DMS114 treated with DMSO at 0.1 percent for 48 hours (cell line): ENCODE measurements at regions not wholly inside any gene's neighbourhood (a gene's known extent, or its start where the extent isn't known, plus 50 kb on each side); places are given as distances from the start of the nearest gene placed in this dataset.
"Not testable (repeated sequence)": the region's sequence is repeated elsewhere in the genome, so short reads cannot be mapped to it uniquely, and the experiment has no call there.

Experiments used
- DNase-seq: peaks from one replicate; lab custom pipeline; 2025; ENCODE audit not compliant: unreplicated experiment; lab: John Stamatoyannopoulos, UW

GRCh38 chr4:138460477-138461414 lies 218.6 kb upstream of the SLC7A11 start:
- no peak for DNase-seq

DNA sequence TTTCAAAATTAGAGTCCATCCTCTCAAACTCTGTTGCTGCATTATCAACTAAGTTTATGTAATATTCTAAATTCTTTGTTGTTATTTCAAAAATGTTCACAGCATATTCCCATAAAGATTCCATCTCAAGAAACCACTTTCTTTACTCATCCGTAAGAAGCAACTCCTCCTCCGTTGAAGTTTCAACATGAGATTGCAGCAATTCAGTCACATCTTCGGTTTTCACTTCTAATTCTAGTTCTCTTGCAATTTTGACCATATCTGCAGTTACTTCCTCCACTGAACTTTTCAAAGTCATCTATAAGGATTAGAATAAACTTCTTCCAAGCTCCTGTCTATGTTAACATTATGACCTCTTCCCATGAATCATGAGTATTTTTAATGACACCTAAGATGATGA lies 216.6 kb upstream of the SLC7A11 start:
- no peak for DNase-seq

GRCh38 chr4:138456349-138456748 lies 214.2 kb upstream of the SLC7A11 start:
- DNase-seq: not testable (repeated sequence)

- no peak for DNase-seq
Measured at GRCh38 chr4:138455097-138455496, 212.9 kb upstream of the SLC7A11 start.

DNA sequence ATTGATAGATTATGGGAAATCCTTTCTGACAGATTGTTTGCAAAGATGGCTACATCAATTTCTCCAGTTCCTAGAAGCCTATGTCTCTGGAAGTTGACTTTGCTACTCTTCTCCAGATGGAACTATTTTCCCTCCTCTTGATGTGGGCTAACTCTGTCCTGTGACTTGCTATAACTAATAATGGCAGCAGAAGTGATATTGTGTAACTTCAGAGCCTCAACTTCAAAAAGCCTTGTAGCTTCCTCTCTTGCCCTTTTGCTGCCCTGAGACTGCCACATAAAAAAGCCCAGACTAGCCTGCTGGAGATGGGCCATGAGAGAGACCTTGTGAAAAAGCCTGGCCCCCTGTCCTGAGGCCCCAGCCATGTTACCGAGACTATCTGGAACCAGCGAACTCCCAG lies 210.7 kb upstream of the SLC7A11 start:
- DNase-seq: no peak

DNA sequence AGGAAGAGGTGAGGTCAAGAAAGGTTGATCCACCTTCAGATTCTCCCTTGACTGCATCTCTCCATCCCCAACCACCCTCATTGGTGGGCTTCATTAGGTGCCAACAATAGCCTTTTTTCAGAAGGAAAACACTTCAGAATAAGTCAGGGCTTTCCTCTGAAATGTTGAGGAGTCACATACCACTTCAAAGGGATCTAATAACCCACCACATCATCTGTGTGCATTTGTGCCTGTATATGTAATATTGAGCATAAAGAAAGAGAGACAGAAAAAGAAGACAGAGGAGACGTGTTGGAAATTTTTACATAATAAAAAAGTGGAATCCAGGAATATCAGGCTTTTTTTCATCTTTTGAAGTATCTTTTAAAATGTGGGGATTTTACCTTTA lies 209.1 kb upstream of the SLC7A11 start:
- no peak for DNase-seq

DNA sequence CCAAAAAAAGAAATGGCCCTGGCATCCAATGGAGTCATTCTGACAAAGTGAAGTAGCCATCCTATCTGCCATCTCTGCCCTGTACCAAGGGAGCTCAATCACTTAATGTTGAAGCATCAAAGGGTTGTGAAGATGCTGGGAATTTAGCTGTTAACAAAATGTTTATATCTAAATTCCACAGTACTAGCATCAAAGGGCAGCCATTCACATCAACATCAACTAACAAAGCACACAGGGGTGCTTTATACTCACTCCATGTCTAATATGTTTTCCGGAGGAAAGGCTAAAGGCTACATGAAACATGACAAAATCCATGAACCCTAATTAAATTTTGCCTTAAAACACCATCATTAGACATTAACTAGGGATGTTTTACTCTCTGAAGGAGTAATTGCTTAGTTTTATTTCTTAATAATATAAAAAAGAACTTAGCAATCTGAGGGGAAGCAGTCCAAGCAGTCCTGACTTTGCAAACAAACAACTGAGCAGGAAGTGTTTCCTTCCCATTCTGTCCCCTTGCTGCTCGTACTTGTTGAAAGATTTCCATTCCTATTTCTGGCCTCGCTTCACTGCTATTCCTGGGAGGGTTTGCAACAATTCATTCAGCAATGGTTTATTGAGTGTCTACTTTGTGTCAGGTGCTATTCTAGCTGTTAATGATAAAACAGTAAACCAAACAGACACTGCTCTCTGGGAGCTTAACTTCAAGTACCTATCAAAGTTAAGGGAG lies 208.6 kb upstream of the SLC7A11 start:
- DNase-seq: no peak

DNA sequence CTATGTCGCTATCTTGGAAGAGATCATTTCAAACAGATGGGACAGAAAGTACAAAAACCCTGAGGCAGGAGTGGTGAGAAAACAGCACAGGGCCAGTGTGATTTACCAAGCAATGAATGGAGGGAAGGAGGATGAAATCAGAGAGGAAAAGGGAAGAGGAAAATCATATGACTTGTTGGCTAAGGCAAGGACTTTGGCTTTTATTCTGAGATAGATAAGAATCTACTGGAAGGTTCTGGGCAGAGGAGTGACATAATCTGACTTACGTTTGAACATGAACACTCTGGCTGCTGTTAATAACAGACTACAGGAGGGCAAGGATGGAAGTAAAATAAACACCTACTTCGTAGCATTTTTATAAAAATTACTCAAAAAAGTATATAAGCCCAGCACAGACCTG lies 207.8 kb upstream of the SLC7A11 start:
- no peak for DNase-seq

DNA sequence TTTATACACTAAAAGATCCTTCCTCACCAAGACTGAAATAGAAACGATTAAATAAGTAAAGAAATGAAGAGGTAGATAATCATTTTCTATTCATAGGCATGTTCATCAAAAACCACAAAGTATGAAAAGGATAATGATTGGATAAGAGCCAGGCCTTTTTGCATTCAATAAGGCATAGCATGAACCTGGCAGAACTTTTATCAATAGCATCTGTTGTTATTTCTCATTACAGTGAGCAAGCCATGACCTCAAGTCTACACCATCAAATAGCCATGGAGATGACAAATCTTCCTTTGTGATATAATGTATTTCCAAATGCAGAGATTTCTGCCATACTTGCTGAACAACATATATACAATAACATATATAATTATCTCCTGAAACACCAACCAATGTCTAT lies 206.0 kb upstream of the SLC7A11 start:
- no peak for DNase-seq

DNA sequence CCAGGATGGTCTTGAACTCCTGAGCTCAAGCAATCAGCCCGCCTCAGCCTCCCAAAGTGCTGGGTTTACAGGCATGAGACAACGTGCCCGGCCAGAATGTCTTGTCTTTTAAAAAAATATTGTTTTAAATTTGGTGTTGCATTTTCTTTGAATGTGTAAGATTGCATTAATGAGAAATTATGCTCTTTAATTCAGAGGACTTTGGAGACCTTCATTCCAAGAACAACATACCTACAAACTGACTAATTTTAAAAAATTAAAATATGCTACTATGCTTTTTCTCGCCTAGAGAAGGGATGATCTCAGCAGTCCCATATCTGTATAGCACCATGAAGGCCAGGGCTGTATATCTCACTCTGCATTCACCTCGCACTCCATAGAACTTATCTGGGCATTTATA lies 204.3 kb upstream of the SLC7A11 start:
- DNase-seq: no peak

- no peak for DNase-seq
Measured at GRCh38 chr4:138445098-138445497, 202.9 kb upstream of the SLC7A11 start.

GRCh38 chr4:138444260-138444659 lies 202.1 kb upstream of the SLC7A11 start:
- DNase-seq: no peak

GRCh38 chr4:138439143-138439581 lies 197.0 kb upstream of the SLC7A11 start:
- no peak for DNase-seq

GRCh38 chr4:138438608-138439007 lies 196.5 kb upstream of the SLC7A11 start:
- no peak for DNase-seq

DNA sequence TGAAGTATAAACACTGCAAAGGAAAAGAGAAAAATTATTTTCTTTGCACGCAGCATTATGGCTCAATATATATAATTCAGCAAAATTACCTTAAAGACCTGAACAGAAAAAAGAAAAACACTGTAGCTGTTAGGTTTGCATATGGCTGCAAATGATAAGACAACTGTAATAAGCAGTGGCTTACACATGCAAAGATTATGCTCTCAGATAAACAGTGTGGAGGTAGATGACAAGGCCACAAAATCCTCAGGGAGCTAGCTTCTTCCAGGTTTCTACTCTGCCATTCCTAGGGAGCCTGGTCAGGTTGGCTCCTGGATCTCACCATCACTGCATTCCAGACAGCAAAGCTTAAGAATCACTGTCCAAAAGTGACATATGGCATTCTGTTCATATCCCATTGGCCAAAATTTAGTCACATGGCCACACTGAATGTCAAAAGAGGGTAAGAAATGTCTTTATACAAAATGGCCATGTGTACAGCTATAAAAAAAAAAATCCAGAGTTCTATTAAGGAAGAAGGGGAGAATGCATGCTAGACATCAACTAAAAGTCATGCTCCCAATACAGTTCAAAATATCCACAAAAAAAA lies 195.2 kb upstream of the SLC7A11 start:
- DNase-seq: no peak

DNA sequence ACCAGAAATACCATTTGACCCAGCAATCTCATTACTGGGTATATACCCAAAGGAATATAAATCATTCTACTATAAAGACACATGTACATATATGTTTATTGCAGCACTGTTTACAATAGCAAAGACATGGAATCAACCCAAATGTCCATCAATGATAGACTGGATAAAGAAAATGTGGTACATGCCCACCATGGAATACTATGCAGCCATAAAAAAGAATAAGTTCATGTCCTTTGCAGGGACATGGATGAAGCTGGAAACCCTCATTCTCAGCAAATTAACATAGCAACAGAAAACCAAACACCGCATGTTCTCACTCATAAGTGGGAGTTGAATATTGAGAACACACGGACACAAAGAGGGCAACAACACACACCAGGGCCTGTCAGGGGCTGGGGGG lies 193.6 kb upstream of the SLC7A11 start:
- DNase-seq: not testable (repeated sequence)

GRCh38 chr4:138435046-138435445 lies 192.9 kb upstream of the SLC7A11 start:
- not testable (repeated sequence) for DNase-seq

GRCh38 chr4:138428611-138429010 lies 186.5 kb upstream of the SLC7A11 start:
- no peak for DNase-seq

DNA sequence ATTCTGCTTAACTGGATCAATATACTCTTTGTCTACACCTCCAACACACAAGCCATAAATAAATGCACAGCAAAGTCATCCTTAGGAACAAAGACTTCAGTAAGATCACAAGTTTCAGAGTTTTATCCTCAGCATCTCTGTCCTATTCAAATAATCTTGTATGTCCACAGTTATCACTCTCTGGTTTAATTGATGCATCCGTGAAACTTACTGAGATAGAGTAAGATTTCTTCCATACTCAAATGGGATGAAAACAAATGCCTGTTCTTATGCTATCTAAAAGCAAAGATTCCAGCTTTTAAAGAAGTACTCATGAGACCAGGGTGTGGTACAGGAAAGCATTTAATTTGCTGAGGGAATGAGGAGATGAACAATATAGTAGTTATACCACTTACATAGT lies 184.6 kb upstream of the SLC7A11 start:
- DNase-seq: no peak

- no peak for DNase-seq
Measured at GRCh38 chr4:138420471-138420870, 178.3 kb upstream of the SLC7A11 start.

GRCh38 chr4:138414202-138414601 lies 172.1 kb upstream of the SLC7A11 start:
- no peak for DNase-seq

GRCh38 chr4:138413273-138413672 lies 171.1 kb upstream of the SLC7A11 start:
- no peak for DNase-seq
